ENCODE measurements at regions not wholly inside any gene's neighbourhood (a gene's known extent, or its start where the extent isn't known, plus 50 kb on each side); places are given as distances from the start of the nearest gene placed in this dataset.

DNA sequence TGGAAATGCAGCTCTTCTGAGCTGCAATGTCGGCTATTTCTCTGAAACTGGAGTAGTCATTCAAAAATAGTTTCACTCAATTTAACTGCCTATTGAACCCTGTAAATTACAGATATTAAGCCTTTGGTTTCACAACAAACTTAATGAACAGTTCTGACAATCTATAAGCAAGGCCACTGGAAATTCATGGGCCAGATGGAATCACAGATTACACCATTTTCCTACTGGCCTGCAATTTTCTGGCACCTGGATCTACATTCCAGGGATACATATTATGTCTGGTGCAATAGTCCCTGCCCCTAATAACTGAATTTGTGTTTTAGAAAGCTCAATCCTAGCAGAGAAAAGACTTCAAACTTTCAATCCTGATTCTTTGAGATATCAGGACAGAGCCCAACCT lies 551.7 kb downstream of the RNF144A start:
- Histone ChIP-seq H3K4me3 (no peak overlapping the region), H3K4me1 (no peaks in the 10 kb centered on the region), H3K27ac (no peak overlapping the region), H3K27me3 (no peaks in the 10 kb centered on the region), H3K9me3 (no peaks in the 10 kb centered on the region), H3K36me3 (no peaks in the 10 kb centered on the region)
- DNase-seq (no peak), ATAC-seq (no peak)
- TF ChIP-seq, protein P1, sequence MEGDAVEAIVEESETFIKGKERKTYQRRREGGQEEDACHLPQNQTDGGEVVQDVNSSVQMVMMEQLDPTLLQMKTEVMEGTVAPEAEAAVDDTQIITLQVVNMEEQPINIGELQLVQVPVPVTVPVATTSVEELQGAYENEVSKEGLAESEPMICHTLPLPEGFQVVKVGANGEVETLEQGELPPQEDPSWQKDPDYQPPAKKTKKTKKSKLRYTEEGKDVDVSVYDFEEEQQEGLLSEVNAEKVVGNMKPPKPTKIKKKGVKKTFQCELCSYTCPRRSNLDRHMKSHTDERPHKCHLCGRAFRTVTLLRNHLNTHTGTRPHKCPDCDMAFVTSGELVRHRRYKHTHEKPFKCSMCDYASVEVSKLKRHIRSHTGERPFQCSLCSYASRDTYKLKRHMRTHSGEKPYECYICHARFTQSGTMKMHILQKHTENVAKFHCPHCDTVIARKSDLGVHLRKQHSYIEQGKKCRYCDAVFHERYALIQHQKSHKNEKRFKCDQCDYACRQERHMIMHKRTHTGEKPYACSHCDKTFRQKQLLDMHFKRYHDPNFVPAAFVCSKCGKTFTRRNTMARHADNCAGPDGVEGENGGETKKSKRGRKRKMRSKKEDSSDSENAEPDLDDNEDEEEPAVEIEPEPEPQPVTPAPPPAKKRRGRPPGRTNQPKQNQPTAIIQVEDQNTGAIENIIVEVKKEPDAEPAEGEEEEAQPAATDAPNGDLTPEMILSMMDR (IDR thresholded peaks at IDR 0.05 in 4 of 5, conservative IDR thresholded peaks at IDR 0.05 in 1 of 5) = no peak
- no peak for TF ChIP-seq POLR2A (IDR thresholded peaks at IDR 0.05)
- in situ Hi-C loops (cut with MboI; ENCODE audit: low sequenced_read_pairs in 4 of 4) = no loop called here
- intact Hi-C loops (cut with DNase I; ENCODE audit: low total_unique reads) = no loop called here

DNA sequence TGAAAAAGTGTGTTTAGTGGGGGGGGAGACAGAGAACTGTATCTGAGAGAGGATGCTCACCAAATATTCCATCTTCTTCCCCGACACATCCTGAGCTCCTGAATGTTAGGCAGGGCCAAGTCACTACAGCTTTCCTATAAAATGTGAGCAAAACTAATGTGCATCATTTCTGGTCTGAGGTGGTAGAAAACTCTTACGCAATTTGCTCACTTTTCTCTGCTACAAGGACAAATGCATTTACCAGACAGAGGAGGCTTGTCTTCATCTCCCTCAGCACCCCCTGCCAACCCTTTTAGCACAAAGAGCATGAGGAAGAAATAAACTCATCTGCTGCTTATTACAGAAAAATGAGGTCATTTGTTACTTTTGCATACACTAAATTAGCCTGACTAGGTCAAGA lies 554.0 kb downstream of the RNF144A start:
- H3K27ac ChIP-seq = no peak overlapping the region
- intact Hi-C loops (cut with DNase I; ENCODE audit: low total_unique reads) (no loop called here), in situ Hi-C loops (cut with MboI; ENCODE audit: low sequenced_read_pairs in 4 of 4) (no loop called here)
- DNase-seq (no peak), ATAC-seq (no peak)
- H3K27me3 ChIP-seq = no peaks in the 10 kb centered on the region
- H3K4me1 ChIP-seq = no peaks in the 10 kb centered on the region
- TF ChIP-seq POLR2A (IDR thresholded peaks at IDR 0.05) = no peak
- H3K36me3 ChIP-seq = no peaks in the 10 kb centered on the region
- H3K4me3 ChIP-seq = no peak overlapping the region
- no peaks in the 10 kb centered on the region for H3K9me3 ChIP-seq

DNA sequence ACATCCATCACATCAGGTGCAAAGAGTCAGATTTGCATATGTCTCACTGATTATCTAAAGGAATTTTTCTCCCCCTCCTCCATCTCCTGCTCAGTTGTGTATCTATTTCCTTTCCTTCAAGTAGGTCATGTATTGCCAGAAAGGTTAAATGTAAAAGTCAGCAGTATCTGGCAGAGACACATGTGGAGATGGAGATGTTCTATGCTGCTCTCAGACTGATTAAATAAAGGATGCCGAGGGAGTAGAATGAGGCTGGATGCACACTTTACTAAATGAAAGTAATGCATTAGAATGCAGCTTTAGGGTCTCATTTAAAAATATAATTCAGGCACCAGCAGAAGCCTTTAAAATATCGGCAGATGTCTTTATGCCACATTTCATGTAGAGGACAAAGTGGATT lies 555.3 kb downstream of the RNF144A start:
- no peaks in the 10 kb centered on the region for H3K27me3 ChIP-seq
- H3K9me3 ChIP-seq = no peaks in the 10 kb centered on the region
- intact Hi-C loops (cut with DNase I; ENCODE audit: low total_unique reads) (no loop called here), in situ Hi-C loops (cut with MboI; ENCODE audit: low sequenced_read_pairs in 4 of 4) (no loop called here)
- ATAC-seq (no peak), DNase-seq (no peak)
- H3K4me1 ChIP-seq = no peaks in the 10 kb centered on the region
- H3K27ac ChIP-seq = no peak overlapping the region
- no peak for TF ChIP-seq POLR2A (IDR thresholded peaks at IDR 0.05)
- TF ChIP-seq, protein P1 (IDR thresholded peaks at IDR 0.05 in 4 of 5, conservative IDR thresholded peaks at IDR 0.05 in 1 of 5) = no peak
- H3K36me3 ChIP-seq = no peaks in the 10 kb centered on the region
- H3K4me3 ChIP-seq = no peak overlapping the region

DNA sequence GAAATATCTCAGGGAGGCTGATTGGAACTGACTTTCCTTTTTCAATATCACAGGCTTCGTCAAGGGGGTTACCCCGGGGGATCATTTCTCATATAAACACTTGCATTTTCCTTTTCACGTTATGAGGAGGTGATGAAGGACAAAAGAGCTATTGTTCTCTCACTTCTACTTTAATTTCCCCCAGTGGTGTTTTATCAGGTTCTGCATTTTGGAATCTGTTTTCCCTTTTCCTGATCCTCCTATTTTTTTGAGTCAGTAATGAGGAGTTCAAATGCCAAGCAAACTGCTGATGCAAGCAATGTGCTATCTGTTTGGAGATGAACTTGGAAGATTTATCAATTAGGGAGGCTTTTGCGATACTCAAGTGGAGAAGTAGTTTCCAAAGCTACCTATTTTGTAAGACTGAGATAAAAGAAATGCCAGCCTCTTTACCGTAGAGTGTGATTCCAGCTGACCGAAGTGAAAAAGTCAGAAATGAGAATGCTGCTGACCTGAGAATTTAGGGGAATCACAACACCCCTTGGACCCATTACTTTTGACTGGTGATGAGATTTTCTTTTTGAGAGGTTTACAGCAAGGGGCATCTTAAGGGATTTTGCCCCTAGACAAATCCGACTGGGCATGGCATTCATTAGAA lies 556.0 kb downstream of the RNF144A start:
- Histone ChIP-seq H3K4me1 (no peaks in the 10 kb centered on the region), H3K9me3 (no peaks in the 10 kb centered on the region), H3K27ac (no peak overlapping the region), H3K27me3 (no peaks in the 10 kb centered on the region), H3K36me3 (no peaks in the 10 kb centered on the region), H3K4me3 (no peak overlapping the region)
- ATAC-seq (no peak), DNase-seq (no peak)
- TF ChIP-seq POLR2A (IDR thresholded peaks at IDR 0.05) = no peak
- TF ChIP-seq, protein P1 (IDR thresholded peaks at IDR 0.05 in 4 of 5, conservative IDR thresholded peaks at IDR 0.05 in 1 of 5) = no peak
- intact Hi-C loops (cut with DNase I; ENCODE audit: low total_unique reads) (no loop called here), in situ Hi-C loops (cut with MboI; ENCODE audit: low sequenced_read_pairs in 4 of 4) (no loop called here)

DNA sequence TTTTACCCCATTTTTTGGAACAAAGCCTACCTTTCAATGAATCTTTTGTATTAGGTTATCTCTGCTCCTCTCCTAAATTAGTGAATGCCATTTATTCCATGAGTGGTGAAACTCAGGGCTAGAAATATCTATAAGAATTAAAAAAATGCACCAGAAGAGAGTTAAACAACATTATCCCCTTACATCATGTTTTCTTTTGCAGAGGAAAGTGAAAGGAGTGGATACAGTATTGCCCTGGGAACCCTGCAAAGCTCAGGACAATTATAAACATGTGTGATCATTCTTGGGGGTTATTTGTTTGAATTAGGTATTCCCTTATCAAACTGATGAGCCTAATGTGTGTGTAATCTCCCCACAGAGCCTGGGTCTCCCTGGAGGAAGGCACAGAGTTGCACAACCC lies 559.2 kb downstream of the RNF144A start:
- Histone ChIP-seq H3K9me3 (no peaks in the 10 kb centered on the region), H3K36me3 (no peaks in the 10 kb centered on the region), H3K4me3 (no peak overlapping the region), H3K27me3 (no peaks in the 10 kb centered on the region), H3K27ac (no peak overlapping the region), H3K4me1 (no peaks in the 10 kb centered on the region)
- in situ Hi-C loops (cut with MboI; ENCODE audit: low sequenced_read_pairs in 4 of 4) (no loop called here), intact Hi-C loops (cut with DNase I; ENCODE audit: low total_unique reads) (no loop called here)
- TF ChIP-seq, protein P1 (IDR thresholded peaks at IDR 0.05 in 4 of 5, conservative IDR thresholded peaks at IDR 0.05 in 1 of 5) = no peak
- no peak for TF ChIP-seq POLR2A (IDR thresholded peaks at IDR 0.05)
- ATAC-seq (no peak), DNase-seq (no peak)
